HL-60 (cell line): ENCODE measurements at regions not wholly inside any gene's neighbourhood (a gene's known extent, or its start where the extent isn't known, plus 50 kb on each side); places are given as distances from the start of the nearest gene placed in this dataset.

Experiments
- DNase-seq, 2 experiments: peaks; one replicate each; pipeline ENCODE4 v3.0.0-alpha.2; 2010 to 2020; ENCODE audit warnings: low read depth in 1 of 2, low spot score in 1 of 2
- H3K27ac ChIP-seq: fragments of 250-450 bp; sonication (Bioruptor Pico); replicated peaks from 2 replicates; pipeline ENCODE4 v1.5.1; 2020; ENCODE audit warnings: mild to moderate bottlenecking, moderate library complexity
- H3K27me3 ChIP-seq: fragments of 250-450 bp; sonication (Bioruptor Pico); 2 replicates; pipeline ENCODE4 v1.5.1; 2021; ENCODE audit warnings: mild to moderate bottlenecking, moderate library complexity; ENCODE audit not compliant: insufficient read depth, poor library complexity, severe bottlenecking
- H3K4me3 ChIP-seq: replicated peaks from 2 replicates; pipeline ENCODE4 v1.5.1; 2011; ENCODE audit warnings: mild to moderate bottlenecking, control low read depth, low read length; ENCODE audit not compliant: insufficient read depth
- GABPA ChIP-seq: IDR thresholded peaks from 2 replicates; pipeline ENCODE4 v1.6.1; 2012; ENCODE audit warnings: low read depth
- POLR2AphosphoS5 ChIP-seq: IDR thresholded peaks from 2 replicates; pipeline ENCODE4 v1.6.1; 2012; ENCODE audit warnings: low read depth
- SPI1 ChIP-seq: IDR thresholded peaks from 2 replicates; pipeline ENCODE4 v1.6.1; 2012; ENCODE audit warnings: low read depth, mild to moderate bottlenecking, borderline replicate concordance
- TF ChIP-seq, protein P1 (sequence below): IDR thresholded peaks from 2 replicates; pipeline ENCODE4 v1.6.1; 2012; ENCODE audit warnings: low read depth; ENCODE audit not compliant: insufficient replicate concordance
- TF ChIP-seq, protein P2 (sequence below): IDR thresholded peaks from one replicate; pipeline ENCODE4 v1.5.1; 2011; ENCODE audit warnings: low read length, control low read depth, inconsistent platforms; ENCODE audit not compliant: insufficient read depth

DNA sequence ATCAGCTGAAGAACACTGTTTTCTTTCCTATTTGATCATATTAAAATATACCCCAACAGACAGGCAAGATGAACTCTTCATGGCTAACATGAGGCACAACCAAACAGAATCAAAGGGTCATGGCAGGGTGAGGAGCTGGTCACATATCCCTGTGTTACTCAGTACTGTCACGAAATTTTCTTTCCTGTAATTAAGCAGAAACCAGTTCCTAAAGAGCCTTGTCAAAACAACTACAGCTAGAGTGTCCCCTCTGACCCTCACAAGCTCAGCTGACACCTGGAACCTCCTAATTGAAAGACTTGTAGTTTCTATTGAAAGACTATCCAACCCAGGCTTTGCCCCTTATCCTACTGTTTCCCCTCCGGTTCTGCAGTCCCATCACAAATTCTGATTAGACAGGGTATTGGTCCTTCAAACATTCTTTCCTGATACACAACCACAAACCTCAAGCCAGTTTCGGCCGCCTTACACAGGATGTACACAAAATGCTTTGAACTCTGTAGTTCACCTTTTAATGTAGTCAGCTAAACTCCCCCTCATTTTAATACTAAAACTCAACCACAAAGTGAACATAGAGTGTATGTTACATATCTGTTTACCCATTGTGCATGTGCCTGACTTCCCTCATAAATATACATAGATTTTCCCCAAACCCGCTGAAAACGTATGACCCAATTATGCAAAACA lies 651.9 kb downstream of the MRPL39 start:
- no peak for DNase-seq
- Histone ChIP-seq H3K27ac (no peak overlapping the region), H3K4me3 (no peak overlapping the region), H3K27me3 (no peaks in the 10 kb centered on the region)
- TF ChIP-seq SPI1 (no peak), POLR2AphosphoS5 (no peak), GABPA (no peak)
- TF ChIP-seq, protein P1, sequence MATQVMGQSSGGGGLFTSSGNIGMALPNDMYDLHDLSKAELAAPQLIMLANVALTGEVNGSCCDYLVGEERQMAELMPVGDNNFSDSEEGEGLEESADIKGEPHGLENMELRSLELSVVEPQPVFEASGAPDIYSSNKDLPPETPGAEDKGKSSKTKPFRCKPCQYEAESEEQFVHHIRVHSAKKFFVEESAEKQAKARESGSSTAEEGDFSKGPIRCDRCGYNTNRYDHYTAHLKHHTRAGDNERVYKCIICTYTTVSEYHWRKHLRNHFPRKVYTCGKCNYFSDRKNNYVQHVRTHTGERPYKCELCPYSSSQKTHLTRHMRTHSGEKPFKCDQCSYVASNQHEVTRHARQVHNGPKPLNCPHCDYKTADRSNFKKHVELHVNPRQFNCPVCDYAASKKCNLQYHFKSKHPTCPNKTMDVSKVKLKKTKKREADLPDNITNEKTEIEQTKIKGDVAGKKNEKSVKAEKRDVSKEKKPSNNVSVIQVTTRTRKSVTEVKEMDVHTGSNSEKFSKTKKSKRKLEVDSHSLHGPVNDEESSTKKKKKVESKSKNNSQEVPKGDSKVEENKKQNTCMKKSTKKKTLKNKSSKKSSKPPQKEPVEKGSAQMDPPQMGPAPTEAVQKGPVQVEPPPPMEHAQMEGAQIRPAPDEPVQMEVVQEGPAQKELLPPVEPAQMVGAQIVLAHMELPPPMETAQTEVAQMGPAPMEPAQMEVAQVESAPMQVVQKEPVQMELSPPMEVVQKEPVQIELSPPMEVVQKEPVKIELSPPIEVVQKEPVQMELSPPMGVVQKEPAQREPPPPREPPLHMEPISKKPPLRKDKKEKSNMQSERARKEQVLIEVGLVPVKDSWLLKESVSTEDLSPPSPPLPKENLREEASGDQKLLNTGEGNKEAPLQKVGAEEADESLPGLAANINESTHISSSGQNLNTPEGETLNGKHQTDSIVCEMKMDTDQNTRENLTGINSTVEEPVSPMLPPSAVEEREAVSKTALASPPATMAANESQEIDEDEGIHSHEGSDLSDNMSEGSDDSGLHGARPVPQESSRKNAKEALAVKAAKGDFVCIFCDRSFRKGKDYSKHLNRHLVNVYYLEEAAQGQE, result no peak
- TF ChIP-seq, protein P2, sequence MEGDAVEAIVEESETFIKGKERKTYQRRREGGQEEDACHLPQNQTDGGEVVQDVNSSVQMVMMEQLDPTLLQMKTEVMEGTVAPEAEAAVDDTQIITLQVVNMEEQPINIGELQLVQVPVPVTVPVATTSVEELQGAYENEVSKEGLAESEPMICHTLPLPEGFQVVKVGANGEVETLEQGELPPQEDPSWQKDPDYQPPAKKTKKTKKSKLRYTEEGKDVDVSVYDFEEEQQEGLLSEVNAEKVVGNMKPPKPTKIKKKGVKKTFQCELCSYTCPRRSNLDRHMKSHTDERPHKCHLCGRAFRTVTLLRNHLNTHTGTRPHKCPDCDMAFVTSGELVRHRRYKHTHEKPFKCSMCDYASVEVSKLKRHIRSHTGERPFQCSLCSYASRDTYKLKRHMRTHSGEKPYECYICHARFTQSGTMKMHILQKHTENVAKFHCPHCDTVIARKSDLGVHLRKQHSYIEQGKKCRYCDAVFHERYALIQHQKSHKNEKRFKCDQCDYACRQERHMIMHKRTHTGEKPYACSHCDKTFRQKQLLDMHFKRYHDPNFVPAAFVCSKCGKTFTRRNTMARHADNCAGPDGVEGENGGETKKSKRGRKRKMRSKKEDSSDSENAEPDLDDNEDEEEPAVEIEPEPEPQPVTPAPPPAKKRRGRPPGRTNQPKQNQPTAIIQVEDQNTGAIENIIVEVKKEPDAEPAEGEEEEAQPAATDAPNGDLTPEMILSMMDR, result no peak

DNA sequence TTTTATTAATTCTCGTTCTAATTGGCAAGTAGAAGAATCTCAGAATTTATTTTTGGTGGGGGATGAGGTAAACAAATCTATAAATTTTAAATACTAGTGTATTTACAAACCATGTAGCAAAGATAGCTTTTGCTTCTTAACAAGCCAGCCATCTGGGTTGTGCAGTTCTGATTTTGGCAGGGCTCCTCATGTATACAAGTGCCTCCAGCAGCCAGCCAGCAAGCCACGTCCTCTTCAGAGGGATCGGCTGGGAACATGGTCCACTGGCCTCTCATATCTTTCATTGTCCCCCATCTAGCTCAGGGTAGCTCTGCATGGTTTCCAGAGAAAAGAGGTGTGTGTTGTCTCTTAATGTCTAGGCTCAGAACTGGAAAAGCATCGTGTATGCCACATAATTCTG lies 659.1 kb downstream of the MRPL39 start:
- Histone ChIP-seq H3K27ac (no peak overlapping the region), H3K4me3 (no peak overlapping the region), H3K27me3 (no peaks in the 10 kb centered on the region)
- no peak for DNase-seq
- no peak for TF ChIP-seq GABPA
- TF ChIP-seq, protein P2, result no peak
- TF ChIP-seq, protein P1, result no peak
- no peak for TF ChIP-seq SPI1
- no peak for TF ChIP-seq POLR2AphosphoS5

DNA sequence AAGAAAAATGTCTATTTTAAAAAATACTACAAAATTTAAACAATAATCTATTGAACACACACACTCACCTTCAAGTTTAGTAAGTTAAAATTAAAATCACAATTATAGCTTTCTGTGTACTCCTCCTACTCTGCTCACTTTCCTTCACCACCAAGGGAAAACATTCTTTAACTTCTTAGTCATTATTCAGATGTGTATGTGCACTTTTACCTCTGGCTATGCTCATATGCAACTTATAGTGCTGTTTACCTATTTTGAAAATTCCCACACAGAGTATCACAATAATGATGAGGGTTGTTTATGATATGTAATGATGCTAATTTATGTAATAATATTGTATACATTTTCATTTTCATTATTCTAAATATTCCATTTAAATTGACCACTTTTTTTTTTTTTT lies 661.4 kb downstream of the MRPL39 start:
- H3K27me3 ChIP-seq, result no peaks in the 10 kb centered on the region
- TF ChIP-seq, protein P2, result no peak
- no peak for TF ChIP-seq POLR2AphosphoS5
- TF ChIP-seq, protein P1, result no peak
- no peak for TF ChIP-seq SPI1
- DNase-seq, result no peak
- H3K27ac ChIP-seq, result no peak overlapping the region
- no peak overlapping the region for H3K4me3 ChIP-seq
